Stimulated activated CD4-positive, alpha-beta T cell treated with anti-CD3 and anti-CD28 coated beads, Interleukin-2, amount 100 ng/mL, for 4 hours (primary cell): ENCODE measurements at regions not wholly inside any gene's neighbourhood (a gene's known extent, or its start where the extent isn't known, plus 50 kb on each side); places are given as distances from the start of the nearest gene placed in this dataset.
"Not testable (repeated sequence)": the region's sequence is repeated elsewhere in the genome, so short reads cannot be mapped to it uniquely, and the experiment has no call there.

ENCODE experiments used
- DNase-seq: peaks from one replicate; pipeline ENCODE4 v3.0.0-alpha.2; 2020; ENCODE audit warnings: low read depth

- no peak for DNase-seq
Observed at GRCh38 chr2:111618978-111619902, 264.8 kb downstream of the ANAPC1 start.

- DNase-seq, result no peak
Observed at GRCh38 chr2:111620281-111620680, 263.7 kb downstream of the ANAPC1 start.

GRCh38 chr2:111622859-111623258 is 261.1 kb downstream of the ANAPC1 start:
- DNase-seq, result no peak

GRCh38 chr2:111623380-111623779 is 260.6 kb downstream of the ANAPC1 start:
- DNase-seq, result no peak

GRCh38 chr2:111624411-111625156 is 259.4 kb downstream of the ANAPC1 start:
- DNase-seq, result no peak

- DNase-seq, result not testable (repeated sequence)
Observed at GRCh38 chr2:111625157-111625537, 258.8 kb downstream of the ANAPC1 start.

GRCh38 chr2:111626037-111626864 is 257.7 kb downstream of the ANAPC1 start:
- DNase-seq, result no peak

- no peak for DNase-seq
Observed at GRCh38 chr2:111626865-111627163, 257.2 kb downstream of the ANAPC1 start.

GRCh38 chr2:111627256-111627655 is 256.7 kb downstream of the ANAPC1 start:
- no peak for DNase-seq

GRCh38 chr2:111628221-111628620 is 255.8 kb downstream of the ANAPC1 start:
- DNase-seq, result no peak

GRCh38 chr2:111629983-111630382 is 254.0 kb downstream of the ANAPC1 start:
- DNase-seq, result no peak

- DNase-seq, result no peak
Observed at GRCh38 chr2:111632661-111633060, 251.3 kb downstream of the ANAPC1 start.

- no peak for DNase-seq
Observed at GRCh38 chr2:111633189-111633588, 250.8 kb downstream of the ANAPC1 start.

- DNase-seq, result no peak
Observed at GRCh38 chr2:111633643-111634042, 250.3 kb downstream of the ANAPC1 start.

GRCh38 chr2:111634050-111634794 is 249.8 kb downstream of the ANAPC1 start:
- DNase-seq, result no peak

GRCh38 chr2:111634995-111635538 is 248.9 kb downstream of the ANAPC1 start:
- no peak for DNase-seq

GRCh38 chr2:111636905-111637304 is 247.1 kb downstream of the ANAPC1 start:
- no peak for DNase-seq

- no peak for DNase-seq
Observed at GRCh38 chr2:111638274-111638877, 245.6 kb downstream of the ANAPC1 start.

- no peak for DNase-seq
Observed at GRCh38 chr2:111640480-111640879, 243.5 kb downstream of the ANAPC1 start.

- DNase-seq, result no peak
Observed at GRCh38 chr2:111642586-111643327, 241.2 kb downstream of the ANAPC1 start.
